ENCODE measurements at regions not wholly inside any gene's neighbourhood (a gene's known extent, or its start where the extent isn't known, plus 50 kb on each side); places are given as distances from the start of the nearest gene placed in this dataset.
"Not testable (repeated sequence)": the region's sequence is repeated elsewhere in the genome, so short reads cannot be mapped to it uniquely, and the experiment has no call there.

GRCh38 chr7:89771003-89771636 lies 383.1 kb upstream of the STEAP1 start:
- no peak for DNase-seq

GRCh38 chr7:89772276-89772675 lies 382.0 kb upstream of the STEAP1 start:
- no peak for DNase-seq

GRCh38 chr7:89773611-89774010 lies 380.7 kb upstream of the STEAP1 start:
- no peak for DNase-seq

GRCh38 chr7:89775459-89775858 lies 378.8 kb upstream of the STEAP1 start:
- no peak for DNase-seq

GRCh38 chr7:89776980-89777379 lies 377.3 kb upstream of the STEAP1 start:
- DNase-seq: no peak

- no peak for DNase-seq
Observed at GRCh38 chr7:89777499-89777898, 376.8 kb upstream of the STEAP1 start.

- DNase-seq: no peak
Observed at GRCh38 chr7:89780291-89780690, 374.0 kb upstream of the STEAP1 start.

- no peak for DNase-seq
Observed at GRCh38 chr7:89796481-89796880, 357.8 kb upstream of the STEAP1 start.

- DNase-seq: no peak
Observed at GRCh38 chr7:89797965-89798598, 356.2 kb upstream of the STEAP1 start.

- DNase-seq: no peak
Observed at GRCh38 chr7:89798599-89798996, 355.7 kb upstream of the STEAP1 start.

- DNase-seq: no peak
Observed at GRCh38 chr7:89800761-89801160, 353.5 kb upstream of the STEAP1 start.

- no peak for DNase-seq
Observed at GRCh38 chr7:89809291-89809690, 345.0 kb upstream of the STEAP1 start.

- no peak for DNase-seq
Observed at GRCh38 chr7:89813081-89813480, 341.2 kb upstream of the STEAP1 start.

- no peak for DNase-seq
Observed at GRCh38 chr7:89826121-89826520, 328.1 kb upstream of the STEAP1 start.

GRCh38 chr7:89826557-89826956 lies 327.7 kb upstream of the STEAP1 start:
- DNase-seq: no peak

GRCh38 chr7:89837515-89837914 lies 316.8 kb upstream of the STEAP1 start:
- peak; percentile 11 to 12 for DNase-seq

GRCh38 chr7:89839329-89839728 lies 314.9 kb upstream of the STEAP1 start:
- no peak for DNase-seq

- no peak for DNase-seq
Observed at GRCh38 chr7:89845952-89846351, 308.3 kb upstream of the STEAP1 start.

- no peak for DNase-seq
Observed at GRCh38 chr7:89849052-89849451, 305.2 kb upstream of the STEAP1 start.

- not testable (repeated sequence) for DNase-seq
Observed at GRCh38 chr7:89857053-89857452, 297.2 kb upstream of the STEAP1 start.

- DNase-seq: no peak
Observed at GRCh38 chr7:89857767-89858166, 296.5 kb upstream of the STEAP1 start.

- DNase-seq: no peak
Observed at GRCh38 chr7:89887489-89887888, 266.8 kb upstream of the STEAP1 start.

GRCh38 chr7:89908736-89909135 lies 245.5 kb upstream of the STEAP1 start:
- DNase-seq: no peak

GRCh38 chr7:89914711-89915110 lies 239.6 kb upstream of the STEAP1 start:
- no peak for DNase-seq
